Fibroblast of lung (primary cell): ENCODE measurements at regions not wholly inside any gene's neighbourhood (a gene's known extent, or its start where the extent isn't known, plus 50 kb on each side); places are given as distances from the start of the nearest gene placed in this dataset.

Experiments used
- DNase-seq, 2 donors: peaks; one replicate each; pipeline versions ENCODE4 v3.0.0 to v3.0.0-alpha.2; 2010; ENCODE audit warnings: low read depth in 2 of 2
- H2AFZ ChIP-seq: 2 replicates; pipeline ENCODE4 v1.5.1; 2012; ENCODE audit warnings: low read length, control low read depth, inconsistent platforms
- H3K27ac ChIP-seq: 2 replicates; pipeline ENCODE4 v1.5.1; 2011; ENCODE audit warnings: low read length, control low read depth; ENCODE audit not compliant: insufficient read depth
- H3K27me3 ChIP-seq: 2 replicates; pipeline ENCODE4 v1.5.1; 2011; ENCODE audit warnings: mild to moderate bottlenecking, low read length; ENCODE audit not compliant: control insufficient read depth, insufficient read depth
- H3K36me3 ChIP-seq: 2 replicates; pipeline ENCODE4 v1.5.1; 2011; ENCODE audit warnings: low read length; ENCODE audit not compliant: control insufficient read depth, insufficient read depth
- H3K4me1 ChIP-seq: 2 replicates; pipeline ENCODE4 v1.5.1; 2011; ENCODE audit warnings: low read length; ENCODE audit not compliant: control insufficient read depth, insufficient read depth; ENCODE audit errors: extremely low read depth
- H3K4me2 ChIP-seq: 2 replicates; pipeline ENCODE4 v1.5.1; 2011; ENCODE audit warnings: low read length, control low read depth; ENCODE audit not compliant: insufficient read depth; ENCODE audit errors: extremely low read depth
- H3K4me3 ChIP-seq, 4 experiments: fragments of 200-600 bp in 1 of 4; sonication (generic) in 1 of 4; replicated peaks in 1 of 4; 2 replicates each; pipeline ENCODE4 v1.5.1; 2011 to 2016; ENCODE audit warnings: low read length in 4 of 4, low read depth in 3 of 4, mild to moderate bottlenecking in 3 of 4, control low read depth in 2 of 4, inconsistent platforms in 1 of 4, mixed read lengths in 1 of 4; ENCODE audit not compliant: insufficient read depth in 1 of 4; ENCODE audit errors: control extremely low read depth in 1 of 4
- H3K79me2 ChIP-seq: 2 replicates; pipeline ENCODE4 v1.5.1; 2012; ENCODE audit warnings: mild to moderate bottlenecking, low read length, inconsistent platforms; ENCODE audit not compliant: control insufficient read depth, insufficient read depth
- H3K9ac ChIP-seq: 2 replicates; pipeline ENCODE4 v1.5.1; 2011; ENCODE audit warnings: mild to moderate bottlenecking, low read length, control low read depth; ENCODE audit not compliant: insufficient read depth
- H3K9me3 ChIP-seq: 2 replicates; pipeline ENCODE4 v1.5.1; 2012; ENCODE audit warnings: low read depth, low read length; ENCODE audit not compliant: control insufficient read depth, insufficient read depth
- H4K20me1 ChIP-seq: 2 replicates; pipeline ENCODE4 v1.5.1; 2011; ENCODE audit warnings: low read length; ENCODE audit not compliant: control insufficient read depth, insufficient read depth; ENCODE audit errors: extremely low read depth
- EZH2 ChIP-seq: IDR thresholded peaks from 2 replicates; pipeline ENCODE4 v1.5.1; 2012; ENCODE audit warnings: low read length, control low read depth, mild to moderate bottlenecking; ENCODE audit errors: missing control alignments
- TF ChIP-seq, protein P1 (sequence below), 2 donors: IDR thresholded peaks in 1 of 2; conservative IDR thresholded peaks in 1 of 2; 1 replicate in 1 of 2; 2 replicates in 1 of 2; pipeline ENCODE4 v1.5.1; 2011 to 2012; ENCODE audit warnings: low read length in 2 of 2, control low read depth in 1 of 2, inconsistent platforms in 1 of 2, low read depth in 1 of 2, mild to moderate bottlenecking in 1 of 2

DNA sequence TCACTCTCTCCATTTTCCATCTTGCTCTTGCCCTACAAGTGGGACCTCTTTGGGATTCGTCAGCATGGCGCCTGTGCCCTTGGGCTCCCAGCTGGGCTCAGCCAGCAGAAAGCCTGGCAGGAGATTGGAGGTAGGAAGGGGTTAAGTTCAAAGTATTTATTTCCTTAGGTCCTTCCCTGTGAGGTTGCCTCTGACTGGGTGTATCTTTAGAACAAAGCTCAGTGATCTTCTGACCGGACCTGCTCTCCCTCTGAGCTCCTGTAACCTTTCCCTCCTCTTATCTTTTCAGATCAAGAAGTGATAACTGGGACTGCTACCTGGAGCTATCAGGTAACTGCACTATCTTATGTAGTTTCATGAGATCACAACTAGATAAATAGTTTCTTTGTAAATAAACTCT is 75.8 kb upstream of the ABCD3 start:
- Histone ChIP-seq H3K4me1 (no peaks in the 10 kb centered on the region), H3K4me2 (no peak overlapping the region), H2AFZ (no peak overlapping the region), H4K20me1 (no peaks in the 10 kb centered on the region), H3K27me3 (peaks cover 18% of the 10 kb centered on the region), H3K27ac (no peak overlapping the region), H3K9me3 (no peaks in the 10 kb centered on the region), H3K36me3 (no peaks in the 10 kb centered on the region), H3K4me3 (no peak overlapping the region), H3K9ac (no peak overlapping the region), H3K79me2 (no peaks in the 10 kb centered on the region)
- DNase-seq: no peak
- TF ChIP-seq, protein P1, sequence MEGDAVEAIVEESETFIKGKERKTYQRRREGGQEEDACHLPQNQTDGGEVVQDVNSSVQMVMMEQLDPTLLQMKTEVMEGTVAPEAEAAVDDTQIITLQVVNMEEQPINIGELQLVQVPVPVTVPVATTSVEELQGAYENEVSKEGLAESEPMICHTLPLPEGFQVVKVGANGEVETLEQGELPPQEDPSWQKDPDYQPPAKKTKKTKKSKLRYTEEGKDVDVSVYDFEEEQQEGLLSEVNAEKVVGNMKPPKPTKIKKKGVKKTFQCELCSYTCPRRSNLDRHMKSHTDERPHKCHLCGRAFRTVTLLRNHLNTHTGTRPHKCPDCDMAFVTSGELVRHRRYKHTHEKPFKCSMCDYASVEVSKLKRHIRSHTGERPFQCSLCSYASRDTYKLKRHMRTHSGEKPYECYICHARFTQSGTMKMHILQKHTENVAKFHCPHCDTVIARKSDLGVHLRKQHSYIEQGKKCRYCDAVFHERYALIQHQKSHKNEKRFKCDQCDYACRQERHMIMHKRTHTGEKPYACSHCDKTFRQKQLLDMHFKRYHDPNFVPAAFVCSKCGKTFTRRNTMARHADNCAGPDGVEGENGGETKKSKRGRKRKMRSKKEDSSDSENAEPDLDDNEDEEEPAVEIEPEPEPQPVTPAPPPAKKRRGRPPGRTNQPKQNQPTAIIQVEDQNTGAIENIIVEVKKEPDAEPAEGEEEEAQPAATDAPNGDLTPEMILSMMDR (conservative IDR thresholded peaks at IDR 0.05 in 1 of 2, IDR thresholded peaks at IDR 0.05 in 1 of 2; ENCODE audit: low read depth in 1 of 2, low read length in 2 of 2): no peak
- TF ChIP-seq EZH2: no peak

DNA sequence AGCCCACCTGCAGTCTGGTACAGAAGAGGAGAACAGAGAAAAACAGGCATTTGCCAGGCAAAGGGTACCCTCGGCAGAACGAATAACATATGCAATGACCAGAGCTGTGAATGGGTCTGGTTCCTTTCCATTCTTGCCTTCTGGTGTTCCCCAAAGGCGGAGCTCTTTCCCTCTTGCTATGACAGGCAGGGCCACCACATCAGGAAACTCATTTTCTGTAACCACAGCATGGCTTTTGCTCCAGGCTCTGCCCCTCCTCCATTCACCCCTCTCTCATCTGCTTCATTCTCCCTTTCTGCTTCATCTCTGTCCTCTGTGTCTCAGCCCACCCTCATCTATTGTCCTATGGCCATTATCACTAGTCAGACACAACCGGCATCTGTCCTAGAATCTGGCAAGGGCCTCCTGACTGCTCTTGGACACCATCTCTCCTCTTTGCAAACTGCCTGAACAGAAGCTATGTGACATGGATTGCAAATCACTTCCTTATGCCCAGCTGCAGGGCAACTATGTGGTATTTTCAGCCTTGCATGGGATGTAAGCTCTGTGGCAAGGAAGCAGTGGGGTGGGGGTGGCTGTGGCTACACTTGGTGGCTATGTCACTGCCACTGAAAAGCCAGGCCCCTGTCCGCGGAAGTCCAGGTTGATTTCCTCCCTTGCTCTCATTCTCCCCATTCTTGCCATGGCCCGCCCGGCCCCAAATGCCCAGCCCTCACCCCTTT is 78.8 kb upstream of the ABCD3 start:
- Histone ChIP-seq H3K79me2 (no peaks in the 10 kb centered on the region), H3K9ac (no peak overlapping the region), H3K4me1 (no peaks in the 10 kb centered on the region), H3K9me3 (no peaks in the 10 kb centered on the region), H3K27me3 (peaks cover 18% of the 10 kb centered on the region), H2AFZ (no peak overlapping the region), H4K20me1 (no peaks in the 10 kb centered on the region), H3K27ac (no peak overlapping the region), H3K4me2 (no peak overlapping the region), H3K4me3 (no peak overlapping the region), H3K36me3 (no peaks in the 10 kb centered on the region)
- no peak for DNase-seq
- TF ChIP-seq EZH2: no peak
- TF ChIP-seq, protein P1 (conservative IDR thresholded peaks at IDR 0.05 in 1 of 2, IDR thresholded peaks at IDR 0.05 in 1 of 2; ENCODE audit: low read depth in 1 of 2, low read length in 2 of 2): no peak

GRCh38 chr1:94336991-94337390 is 81.2 kb upstream of the ABCD3 start:
- Histone ChIP-seq H3K9ac (no peak overlapping the region), H3K4me1 (no peaks in the 10 kb centered on the region), H3K9me3 (no peaks in the 10 kb centered on the region), H2AFZ (no peak overlapping the region), H3K27ac (no peak overlapping the region), H3K4me2 (no peak overlapping the region), H3K27me3 (peaks cover 11% of the 10 kb centered on the region), H4K20me1 (no peaks in the 10 kb centered on the region), H3K36me3 (no peaks in the 10 kb centered on the region), H3K4me3 (no peak overlapping the region), H3K79me2 (no peaks in the 10 kb centered on the region)
- DNase-seq: no peak
- TF ChIP-seq, protein P1 (conservative IDR thresholded peaks at IDR 0.05 in 1 of 2, IDR thresholded peaks at IDR 0.05 in 1 of 2; ENCODE audit: low read depth in 1 of 2, low read length in 2 of 2): no peak
- no peak for TF ChIP-seq EZH2
